Brain microvascular endothelial cell (primary cell): ENCODE measurements at regions not wholly inside any gene's neighbourhood (a gene's known extent, or its start where the extent isn't known, plus 50 kb on each side); places are given as distances from the start of the nearest gene placed in this dataset.

ENCODE experiments used
- DNase-seq: peaks from one replicate; pipeline ENCODE4 v3.0.0-alpha.2; 2020
- H3K27ac ChIP-seq: fragments of 250-450 bp; sonication (Bioruptor Pico); 2 replicates; pipeline ENCODE4 v1.5.1; 2020; ENCODE audit warnings: mild to moderate bottlenecking, moderate library complexity
- H3K27me3 ChIP-seq: fragments of 250-450 bp; sonication (Bioruptor Pico); replicated peaks from 2 replicates; pipeline ENCODE4 v1.5.1; 2020; ENCODE audit warnings: mild to moderate bottlenecking
- H3K36me3 ChIP-seq: fragments of 250-450 bp; sonication (Bioruptor Pico); replicated peaks from 2 replicates; pipeline ENCODE4 v1.5.1; 2020; ENCODE audit warnings: mild to moderate bottlenecking
- H3K4me3 ChIP-seq: 2 replicates; pipeline ENCODE4 v1.5.1; 2011; ENCODE audit warnings: low read depth, mild to moderate bottlenecking, control low read depth, low read length, moderate library complexity
- in situ Hi-C: cut with HindIII; loops from 2 replicates; pipeline ENCODE4 v1.10.0; 2017; ENCODE audit warnings: low sequenced_read_pairs, low pct_ligation_motif_present
- TF ChIP-seq, protein P1 (sequence below): IDR thresholded peaks from 2 replicates; pipeline ENCODE4 v1.5.1; 2011; ENCODE audit warnings: low read depth, mild to moderate bottlenecking, moderate library complexity, low read length, control low read depth, inconsistent platforms; ENCODE audit errors: missing control alignments

GRCh38 chr2:2688254-2688653 is 357.2 kb upstream of the MYT1L start:
- DNase-seq = no peak
- in situ Hi-C loops = no loop called here
- TF ChIP-seq, protein P1, sequence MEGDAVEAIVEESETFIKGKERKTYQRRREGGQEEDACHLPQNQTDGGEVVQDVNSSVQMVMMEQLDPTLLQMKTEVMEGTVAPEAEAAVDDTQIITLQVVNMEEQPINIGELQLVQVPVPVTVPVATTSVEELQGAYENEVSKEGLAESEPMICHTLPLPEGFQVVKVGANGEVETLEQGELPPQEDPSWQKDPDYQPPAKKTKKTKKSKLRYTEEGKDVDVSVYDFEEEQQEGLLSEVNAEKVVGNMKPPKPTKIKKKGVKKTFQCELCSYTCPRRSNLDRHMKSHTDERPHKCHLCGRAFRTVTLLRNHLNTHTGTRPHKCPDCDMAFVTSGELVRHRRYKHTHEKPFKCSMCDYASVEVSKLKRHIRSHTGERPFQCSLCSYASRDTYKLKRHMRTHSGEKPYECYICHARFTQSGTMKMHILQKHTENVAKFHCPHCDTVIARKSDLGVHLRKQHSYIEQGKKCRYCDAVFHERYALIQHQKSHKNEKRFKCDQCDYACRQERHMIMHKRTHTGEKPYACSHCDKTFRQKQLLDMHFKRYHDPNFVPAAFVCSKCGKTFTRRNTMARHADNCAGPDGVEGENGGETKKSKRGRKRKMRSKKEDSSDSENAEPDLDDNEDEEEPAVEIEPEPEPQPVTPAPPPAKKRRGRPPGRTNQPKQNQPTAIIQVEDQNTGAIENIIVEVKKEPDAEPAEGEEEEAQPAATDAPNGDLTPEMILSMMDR = no peak
- H3K27ac ChIP-seq = no peak overlapping the region
- H3K27me3 ChIP-seq = no peaks in the 10 kb centered on the region
- no peak overlapping the region for H3K4me3 ChIP-seq
- no peaks in the 10 kb centered on the region for H3K36me3 ChIP-seq

DNA sequence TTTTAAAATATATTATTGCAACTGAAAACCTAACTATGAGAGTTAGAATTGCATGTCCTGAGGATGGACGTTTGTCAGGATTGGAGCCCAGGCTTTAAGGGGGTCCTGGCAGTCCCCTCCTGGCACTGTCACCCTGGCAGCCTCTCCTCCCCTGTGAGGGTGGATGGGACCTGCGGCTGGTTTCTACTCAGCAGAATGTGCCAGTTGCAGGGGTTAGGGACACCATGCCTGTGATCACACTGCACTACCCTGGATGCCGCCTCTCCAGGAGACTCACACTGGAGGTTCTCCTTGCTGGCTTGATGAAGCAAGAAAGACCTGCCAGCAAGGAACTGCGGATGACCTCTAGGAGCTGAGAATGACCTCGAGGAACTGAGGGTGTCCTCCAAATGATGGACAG is 356.7 kb upstream of the MYT1L start:
- H3K27me3 ChIP-seq = no peaks in the 10 kb centered on the region
- no peak overlapping the region for H3K4me3 ChIP-seq
- in situ Hi-C loops = no loop called here
- TF ChIP-seq, protein P1 = no peak
- DNase-seq = no peak
- no peaks in the 10 kb centered on the region for H3K36me3 ChIP-seq
- no peak overlapping the region for H3K27ac ChIP-seq

GRCh38 chr2:2686222-2686621 is 355.1 kb upstream of the MYT1L start:
- H3K27me3 ChIP-seq = no peaks in the 10 kb centered on the region
- no peak overlapping the region for H3K4me3 ChIP-seq
- no peaks in the 10 kb centered on the region for H3K36me3 ChIP-seq
- H3K27ac ChIP-seq = no peak overlapping the region
- TF ChIP-seq, protein P1 = no peak
- no peak for DNase-seq
- in situ Hi-C loops = no loop called here

GRCh38 chr2:2683606-2684224 is 352.6 kb upstream of the MYT1L start:
- no peaks in the 10 kb centered on the region for H3K36me3 ChIP-seq
- no peak overlapping the region for H3K4me3 ChIP-seq
- no peaks in the 10 kb centered on the region for H3K27me3 ChIP-seq
- TF ChIP-seq, protein P1 = no peak
- in situ Hi-C loops = no loop called here
- DNase-seq = no peak
- H3K27ac ChIP-seq = no peak overlapping the region

DNA sequence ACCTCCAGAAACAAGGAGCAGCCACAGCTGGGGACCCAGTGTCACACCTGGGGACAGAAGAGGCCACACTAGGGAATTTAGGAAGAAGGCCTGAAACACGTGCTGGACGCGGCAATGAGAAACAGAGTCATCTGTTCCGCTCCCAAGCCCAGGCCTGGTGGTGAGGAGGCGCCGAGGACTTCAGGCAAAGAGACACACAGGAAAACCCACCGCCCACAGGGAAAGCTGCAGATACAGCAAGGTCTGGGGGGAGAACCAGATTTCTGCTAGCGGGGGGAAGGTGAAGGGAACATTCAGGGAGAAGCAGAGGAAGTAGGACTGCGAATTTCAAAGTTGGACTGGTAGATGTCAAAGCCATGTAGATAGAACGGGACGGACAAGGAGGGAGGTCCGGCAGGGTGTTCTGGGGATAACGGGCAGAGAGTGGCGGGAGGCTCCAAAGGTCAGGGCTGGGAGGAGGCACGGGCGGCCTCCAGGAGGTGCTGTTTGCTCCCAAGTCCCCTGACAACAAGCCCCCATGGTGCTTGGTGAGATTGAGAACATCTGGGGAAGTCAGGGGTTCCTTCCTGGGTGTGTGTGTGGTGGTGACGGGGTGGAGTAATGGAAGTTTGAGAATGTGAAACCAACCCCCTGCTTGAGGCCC is 351.7 kb upstream of the MYT1L start:
- Histone ChIP-seq H3K4me3 (no peak overlapping the region), H3K27me3 (no peaks in the 10 kb centered on the region), H3K36me3 (no peaks in the 10 kb centered on the region), H3K27ac (no peak overlapping the region)
- DNase-seq = no peak
- TF ChIP-seq, protein P1 = no peak
- in situ Hi-C loops = no loop called here
